ENCODE measurements at regions not wholly inside any gene's neighbourhood (a gene's known extent, or its start where the extent isn't known, plus 50 kb on each side); places are given as distances from the start of the nearest gene placed in this dataset.

DNA sequence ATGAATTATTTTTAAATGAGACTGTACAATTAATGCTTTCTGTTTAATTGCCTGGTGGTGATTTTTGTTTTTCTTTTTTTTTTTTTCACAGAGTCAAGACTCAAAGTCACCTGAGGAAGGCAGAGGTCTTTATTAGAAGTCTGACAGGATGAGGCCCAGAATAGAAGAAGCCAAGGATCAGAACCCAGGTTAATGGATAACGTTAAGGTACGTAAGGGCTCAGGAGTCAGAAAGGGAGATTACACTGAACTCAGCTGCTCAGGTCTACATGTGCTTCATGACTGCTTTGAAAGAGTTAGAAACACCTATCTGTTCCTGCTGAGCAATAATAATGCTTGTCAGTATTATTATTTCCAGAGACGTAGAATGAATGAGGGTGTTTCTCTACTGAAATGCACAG lies 196.5 kb downstream of the LRATD1 start:
- intact Hi-C loops (cut with micrococcal nuclease) = no loop called here
- Histone ChIP-seq H3K36me3 (replicated peaks in 1 of 2; ENCODE audit: control extremely low read depth in 1 of 2, control insufficient read depth in 1 of 2, extremely low read depth in 1 of 2, insufficient read depth in 2 of 2, low read length in 1 of 2) (no peaks in the 10 kb centered on the region), H3K27me3 (replicated peaks in 1 of 4; ENCODE audit: control extremely low read depth in 1 of 4, control insufficient read depth in 3 of 4, insufficient read depth in 4 of 4, low read length in 3 of 4) (no peaks in the 10 kb centered on the region), H3K4me1 (ENCODE audit: control insufficient read depth in 2 of 2, insufficient read depth in 2 of 2, low read length in 2 of 2) (no peaks in the 10 kb centered on the region), H3K79me2 (ENCODE audit: control insufficient read depth, insufficient read depth, low read length) (no peaks in the 10 kb centered on the region), H4K20me1 (ENCODE audit: control insufficient read depth, insufficient read depth, low read length, poor library complexity, severe bottlenecking) (no peaks in the 10 kb centered on the region), H3K27ac (ENCODE audit: low read length in 2 of 2) (no peak overlapping the region), H2AFZ (ENCODE audit: insufficient read depth, low read depth, low read length, poor library complexity, severe bottlenecking) (no peak overlapping the region), H3K4me3 (ENCODE audit: control extremely low read depth in 1 of 5, extremely low read depth in 1 of 5, insufficient read depth in 1 of 5, low read depth in 2 of 5, low read length in 4 of 5) (no peak overlapping the region), H3K4me2 (replicated peaks; ENCODE audit: low read depth, low read length, poor library complexity, severe bottlenecking) (no peak overlapping the region), H3K9me3 (ENCODE audit: control extremely low read depth in 1 of 3, control insufficient read depth in 2 of 3, insufficient read depth in 1 of 3, low read length in 2 of 3) (peaks cover 0 to 8% (median 0%) of the 10 kb centered on the region in 3 donors), H3K9ac (ENCODE audit: low read length) (no peak overlapping the region)
- Mint-ChIP-seq H3K4me1 (no peaks in the 10 kb centered on the region), H3K4me3 (no peak overlapping the region), H3K27me3 (no peaks in the 10 kb centered on the region), H3K9me3 (ENCODE audit: insufficient read depth) (no peaks in the 10 kb centered on the region), H3K27ac (no peak overlapping the region)
- ChIA-PET CTCF (no interaction called here), POLR2A (no interaction called here)
- DNase-seq (no peak), ATAC-seq (ENCODE audit: low read depth) (no peak)
- TF ChIP-seq EZH2 (IDR thresholded peaks at IDR 0.05; ENCODE audit: borderline replicate concordance, insufficient read depth, low read depth, low read length, poor library complexity, severe bottlenecking) = no peak
- TF ChIP-seq, protein P1, sequence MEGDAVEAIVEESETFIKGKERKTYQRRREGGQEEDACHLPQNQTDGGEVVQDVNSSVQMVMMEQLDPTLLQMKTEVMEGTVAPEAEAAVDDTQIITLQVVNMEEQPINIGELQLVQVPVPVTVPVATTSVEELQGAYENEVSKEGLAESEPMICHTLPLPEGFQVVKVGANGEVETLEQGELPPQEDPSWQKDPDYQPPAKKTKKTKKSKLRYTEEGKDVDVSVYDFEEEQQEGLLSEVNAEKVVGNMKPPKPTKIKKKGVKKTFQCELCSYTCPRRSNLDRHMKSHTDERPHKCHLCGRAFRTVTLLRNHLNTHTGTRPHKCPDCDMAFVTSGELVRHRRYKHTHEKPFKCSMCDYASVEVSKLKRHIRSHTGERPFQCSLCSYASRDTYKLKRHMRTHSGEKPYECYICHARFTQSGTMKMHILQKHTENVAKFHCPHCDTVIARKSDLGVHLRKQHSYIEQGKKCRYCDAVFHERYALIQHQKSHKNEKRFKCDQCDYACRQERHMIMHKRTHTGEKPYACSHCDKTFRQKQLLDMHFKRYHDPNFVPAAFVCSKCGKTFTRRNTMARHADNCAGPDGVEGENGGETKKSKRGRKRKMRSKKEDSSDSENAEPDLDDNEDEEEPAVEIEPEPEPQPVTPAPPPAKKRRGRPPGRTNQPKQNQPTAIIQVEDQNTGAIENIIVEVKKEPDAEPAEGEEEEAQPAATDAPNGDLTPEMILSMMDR (IDR thresholded peaks at IDR 0.05) = no peak
- WGBS (ENCODE audit: insufficient coverage) = 100% methylated on average over 2 of the region's 3 CpGs

DNA sequence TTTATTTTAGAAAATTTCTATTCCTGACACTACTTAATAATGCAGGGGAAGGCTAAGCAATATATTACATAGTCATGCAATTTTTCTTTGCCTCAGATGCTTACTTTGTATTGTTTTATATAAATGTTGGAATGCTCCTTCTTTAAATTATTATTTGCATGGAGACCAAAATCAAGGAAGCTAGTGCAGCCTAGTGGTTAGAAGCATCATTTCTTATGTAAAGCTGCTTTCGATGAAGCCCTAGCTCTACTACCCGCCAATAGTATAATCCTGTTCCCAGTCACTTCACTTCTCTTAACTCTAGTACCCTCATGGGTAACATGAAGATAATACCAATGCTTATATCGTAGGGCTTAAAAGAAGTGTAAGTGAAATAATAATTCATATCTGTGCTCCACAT lies 198.9 kb downstream of the LRATD1 start:
- intact Hi-C loops (cut with micrococcal nuclease) = no loop called here
- Mint-ChIP-seq H3K4me1 (no peaks in the 10 kb centered on the region), H3K9me3 (ENCODE audit: insufficient read depth) (peaks cover 9% of the 10 kb centered on the region), H3K4me3 (no peak overlapping the region), H3K27me3 (no peaks in the 10 kb centered on the region), H3K27ac (no peak overlapping the region)
- WGBS (ENCODE audit: insufficient coverage) = no CpG with 5 or more reads among the region's 3 CpGs
- Histone ChIP-seq H4K20me1 (ENCODE audit: control insufficient read depth, insufficient read depth, low read length, poor library complexity, severe bottlenecking) (no peaks in the 10 kb centered on the region), H2AFZ (ENCODE audit: insufficient read depth, low read depth, low read length, poor library complexity, severe bottlenecking) (no peak overlapping the region), H3K4me1 (ENCODE audit: control insufficient read depth in 2 of 2, insufficient read depth in 2 of 2, low read length in 2 of 2) (no peaks in the 10 kb centered on the region), H3K4me3 (ENCODE audit: control extremely low read depth in 1 of 5, extremely low read depth in 1 of 5, insufficient read depth in 1 of 5, low read depth in 2 of 5, low read length in 4 of 5) (no peak overlapping the region), H3K4me2 (replicated peaks; ENCODE audit: low read depth, low read length, poor library complexity, severe bottlenecking) (no peak overlapping the region), H3K9me3 (ENCODE audit: control extremely low read depth in 1 of 3, control insufficient read depth in 2 of 3, insufficient read depth in 1 of 3, low read length in 2 of 3) (peaks cover 0 to 7% (median 0%) of the 10 kb centered on the region in 3 donors), H3K9ac (ENCODE audit: low read length) (no peak overlapping the region), H3K79me2 (ENCODE audit: control insufficient read depth, insufficient read depth, low read length) (no peaks in the 10 kb centered on the region), H3K36me3 (replicated peaks in 1 of 2; ENCODE audit: control extremely low read depth in 1 of 2, control insufficient read depth in 1 of 2, extremely low read depth in 1 of 2, insufficient read depth in 2 of 2, low read length in 1 of 2) (no peaks in the 10 kb centered on the region), H3K27me3 (replicated peaks in 1 of 4; ENCODE audit: control extremely low read depth in 1 of 4, control insufficient read depth in 3 of 4, insufficient read depth in 4 of 4, low read length in 3 of 4) (no peaks in the 10 kb centered on the region), H3K27ac (ENCODE audit: low read length in 2 of 2) (no peak overlapping the region)
- DNase-seq (no peak), ATAC-seq (ENCODE audit: low read depth) (no peak)
- CTCF ChIA-PET = no interaction called here
- POLR2A ChIA-PET = no interaction called here
- TF ChIP-seq EZH2 (IDR thresholded peaks at IDR 0.05; ENCODE audit: borderline replicate concordance, insufficient read depth, low read depth, low read length, poor library complexity, severe bottlenecking) = no peak
- TF ChIP-seq, protein P1 (IDR thresholded peaks at IDR 0.05) = no peak

Data from B cell (primary cell).